Inferior parietal cortex (tissue), 1 donor: ENCODE measurements at regions not wholly inside any gene's neighbourhood (a gene's known extent, or its start where the extent isn't known, plus 50 kb on each side); places are given as distances from the start of the nearest gene placed in this dataset.
"Not testable (repeated sequence)": the region's sequence is repeated elsewhere in the genome, so short reads cannot be mapped to it uniquely, and the experiment has no call there.

Experiments
- DNase-seq: peaks from one replicate; pipeline ENCODE4 v3.0.0-alpha.2; 2016; ENCODE audit errors: extremely low spot score

DNA sequence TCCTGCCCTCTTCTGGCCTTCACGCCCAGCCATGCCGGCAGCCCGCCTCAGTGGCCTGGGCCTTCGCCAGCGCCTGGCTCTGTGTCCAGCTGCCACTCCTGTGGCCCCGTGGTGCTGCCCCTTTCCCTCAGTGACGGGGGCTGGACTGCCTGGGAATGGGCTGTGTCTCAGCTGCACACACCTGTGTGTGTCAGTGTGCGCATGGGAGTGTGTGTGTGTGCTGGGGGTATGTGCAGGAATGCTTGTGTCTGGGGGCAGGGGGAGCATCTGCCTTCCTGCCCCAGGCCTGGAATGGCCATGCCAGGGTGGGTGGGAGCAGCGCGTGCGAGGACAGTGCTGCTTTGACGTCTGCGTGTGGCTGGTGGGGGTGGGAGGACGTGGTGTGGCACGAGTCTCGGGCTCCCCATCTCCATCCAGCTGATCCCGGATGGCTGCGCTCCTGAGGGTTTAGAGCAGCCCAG is 224.9 kb downstream of the TMEM121 start:
- not testable (repeated sequence) for DNase-seq

DNA sequence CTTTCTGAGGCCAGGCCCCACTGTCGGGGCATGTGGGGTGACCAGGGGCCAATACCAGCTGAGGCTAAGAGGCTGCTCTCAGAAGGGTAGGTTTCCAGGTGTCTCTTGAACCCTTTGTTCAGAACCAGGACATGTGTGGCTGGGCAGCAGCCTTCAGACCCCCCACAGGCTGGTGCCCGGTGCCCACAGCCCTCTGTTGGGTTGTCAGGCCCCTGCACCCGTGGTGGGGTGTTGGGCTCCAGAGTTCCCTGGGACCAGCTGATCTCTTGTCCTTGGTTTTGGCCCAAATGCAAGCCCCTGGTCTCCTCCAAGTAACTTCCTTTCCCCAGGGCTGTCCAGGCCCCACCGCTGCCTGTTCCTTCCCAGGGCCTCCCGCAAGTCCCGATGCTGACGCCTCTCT is 226.0 kb downstream of the TMEM121 start:
- not testable (repeated sequence) for DNase-seq

DNA sequence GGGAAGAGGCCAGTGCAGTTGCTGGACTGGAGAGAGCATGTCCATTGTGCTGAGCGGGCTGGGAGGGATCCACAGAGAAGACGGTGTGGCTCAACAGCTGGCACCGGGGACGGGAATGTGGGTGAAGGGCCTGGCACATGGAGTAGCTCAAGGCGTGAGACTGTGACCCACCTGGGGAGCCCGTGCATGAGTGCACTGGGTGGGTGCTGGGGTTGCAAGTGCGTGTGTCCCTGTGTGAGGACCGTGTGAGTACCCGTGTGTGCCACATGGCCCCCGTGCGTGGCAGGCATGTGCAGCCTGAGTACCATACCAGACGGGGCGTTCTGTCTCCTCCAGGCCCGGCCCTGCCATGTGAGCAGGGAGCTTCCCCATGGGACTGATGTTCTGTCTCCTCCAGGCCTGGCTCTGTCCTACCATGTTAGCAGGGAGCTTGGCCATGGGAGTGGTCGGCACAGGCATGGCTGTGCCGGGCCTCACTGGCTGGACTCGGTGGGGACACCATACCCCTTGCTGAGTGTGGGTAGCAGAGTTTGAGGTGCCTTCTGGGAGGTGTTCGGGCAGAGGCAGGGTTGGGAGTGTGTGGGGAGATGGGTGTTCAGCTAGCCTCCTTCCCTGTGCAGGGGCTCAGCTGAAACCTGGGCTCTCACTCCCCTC is 234.4 kb downstream of the TMEM121 start:
- no peak for DNase-seq

DNA sequence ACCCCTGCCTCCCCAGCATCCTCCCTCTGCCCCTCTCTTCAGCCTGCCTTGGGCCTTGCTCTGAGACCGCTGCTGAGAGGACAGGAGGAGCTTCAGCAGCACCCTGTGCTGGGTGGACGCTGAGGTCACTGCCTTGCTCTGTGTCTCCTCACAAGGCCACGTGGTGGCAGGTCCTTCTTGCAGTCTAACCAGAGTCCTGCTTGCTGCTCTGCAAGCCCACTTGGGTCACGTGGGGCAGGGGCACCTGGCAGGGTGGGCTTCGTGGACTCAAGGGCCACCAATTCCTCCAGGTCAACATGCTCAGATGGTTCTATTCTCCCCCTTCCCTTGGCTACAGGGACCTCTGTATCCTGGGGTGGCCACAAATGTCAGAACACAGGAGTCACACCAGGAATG is 235.0 kb downstream of the TMEM121 start:
- DNase-seq, result not testable (repeated sequence)

DNA sequence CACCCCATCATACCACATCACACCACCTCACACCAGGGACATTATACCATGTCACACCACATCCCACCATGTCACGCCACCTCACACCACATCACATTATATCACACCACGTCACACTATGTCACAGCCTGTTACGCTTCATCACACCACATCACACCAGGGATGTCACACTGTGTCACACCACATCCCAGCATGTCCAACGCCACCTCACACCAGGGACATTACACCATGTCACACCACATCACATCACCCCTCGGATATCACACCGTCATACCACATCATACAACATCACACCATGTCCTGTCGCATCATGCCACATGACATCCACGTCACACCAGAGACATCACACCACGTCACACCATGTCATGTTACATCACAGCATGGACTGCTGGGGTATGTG is 235.5 kb downstream of the TMEM121 start:
- no peak for DNase-seq

DNA sequence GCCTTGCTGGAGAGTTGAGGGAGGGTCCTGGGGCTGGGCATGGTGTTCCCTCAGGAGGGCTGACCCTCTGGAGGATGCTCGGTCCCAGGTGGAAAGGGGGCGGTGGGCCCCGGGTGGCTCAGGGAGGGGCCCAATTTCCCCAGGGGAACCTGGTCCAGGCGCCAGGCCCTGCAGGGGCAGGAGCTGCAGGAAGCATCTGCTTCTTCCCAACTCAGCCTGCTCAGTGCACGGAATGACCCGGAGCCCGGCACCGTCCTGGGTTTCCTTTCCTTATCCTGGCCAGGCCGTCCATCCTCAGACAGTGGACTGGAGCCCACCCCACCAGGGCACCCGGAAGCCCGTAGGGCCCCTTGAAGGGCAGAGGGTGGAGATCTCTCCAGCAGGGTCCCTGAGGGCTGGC is 235.9 kb downstream of the TMEM121 start:
- DNase-seq, result not testable (repeated sequence)

DNA sequence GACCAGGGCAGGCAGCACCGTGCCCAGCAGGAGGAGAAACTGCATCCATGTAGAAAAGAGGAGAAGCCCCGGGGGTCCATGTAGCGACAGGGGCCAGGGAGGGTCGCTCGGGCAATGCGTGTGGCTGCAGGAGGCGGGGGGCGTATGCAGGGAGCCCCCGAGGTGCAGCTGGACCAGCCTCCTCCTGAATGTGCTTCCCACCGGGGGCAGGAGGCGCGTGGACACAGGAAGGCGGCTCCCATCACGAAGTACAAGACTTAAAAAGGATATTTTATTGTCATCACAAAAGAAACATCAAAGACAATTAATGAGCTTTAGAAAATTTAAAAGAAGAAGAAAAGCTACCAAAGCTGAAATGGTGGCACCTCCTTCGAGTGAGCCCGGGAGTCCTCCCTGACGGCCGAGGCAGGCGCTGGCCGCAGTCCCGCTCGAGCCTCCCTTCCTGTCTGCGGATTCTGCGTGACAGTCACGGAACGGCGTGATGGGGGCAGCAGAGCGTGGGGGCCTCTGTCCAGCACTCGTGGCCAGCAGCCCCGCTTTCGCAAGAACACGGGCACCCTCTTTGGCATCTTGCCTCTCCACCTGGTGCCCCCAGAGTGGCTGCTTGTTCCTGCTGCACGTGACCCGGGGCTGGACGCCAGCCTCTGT is 238.0 kb downstream of the TMEM121 start:
- DNase-seq, result not testable (repeated sequence)

DNA sequence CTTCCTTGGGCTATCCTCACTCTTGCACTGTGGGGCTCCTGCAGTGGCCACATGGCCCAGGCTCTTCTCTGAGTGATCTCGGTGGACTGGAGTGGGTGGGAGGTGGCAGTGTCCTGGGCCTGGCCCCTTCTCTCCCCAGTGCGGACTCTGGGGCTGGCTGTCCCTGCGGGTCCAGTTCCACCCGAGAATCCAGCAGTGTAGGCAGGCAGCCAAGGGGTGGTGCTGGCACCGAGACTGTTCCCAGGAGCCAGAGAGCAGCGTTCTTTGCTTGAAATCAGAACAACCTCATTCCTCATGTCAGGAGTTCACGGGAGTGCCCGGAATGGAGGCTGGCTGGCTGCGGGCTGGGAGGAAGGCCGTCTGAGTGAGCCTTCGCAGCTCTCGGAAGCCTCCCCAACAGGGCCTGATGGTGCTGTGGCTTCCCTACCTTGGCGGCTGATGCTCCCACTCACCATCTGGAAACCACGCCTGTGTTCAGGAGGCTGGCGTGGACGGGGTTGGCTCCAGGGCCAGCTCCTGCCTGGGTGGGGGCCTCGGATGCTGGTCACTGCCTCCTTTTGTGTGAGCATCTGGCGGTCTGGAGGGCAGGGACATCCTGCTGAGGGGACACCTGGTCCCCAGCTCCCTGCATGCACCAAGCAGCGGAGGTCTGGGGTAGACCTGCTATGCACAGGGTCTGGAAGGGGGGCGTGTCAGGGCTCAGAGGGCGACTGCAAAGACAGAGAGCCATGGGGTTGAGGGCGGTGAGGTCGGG is 238.9 kb downstream of the TMEM121 start:
- not testable (repeated sequence) for DNase-seq

DNA sequence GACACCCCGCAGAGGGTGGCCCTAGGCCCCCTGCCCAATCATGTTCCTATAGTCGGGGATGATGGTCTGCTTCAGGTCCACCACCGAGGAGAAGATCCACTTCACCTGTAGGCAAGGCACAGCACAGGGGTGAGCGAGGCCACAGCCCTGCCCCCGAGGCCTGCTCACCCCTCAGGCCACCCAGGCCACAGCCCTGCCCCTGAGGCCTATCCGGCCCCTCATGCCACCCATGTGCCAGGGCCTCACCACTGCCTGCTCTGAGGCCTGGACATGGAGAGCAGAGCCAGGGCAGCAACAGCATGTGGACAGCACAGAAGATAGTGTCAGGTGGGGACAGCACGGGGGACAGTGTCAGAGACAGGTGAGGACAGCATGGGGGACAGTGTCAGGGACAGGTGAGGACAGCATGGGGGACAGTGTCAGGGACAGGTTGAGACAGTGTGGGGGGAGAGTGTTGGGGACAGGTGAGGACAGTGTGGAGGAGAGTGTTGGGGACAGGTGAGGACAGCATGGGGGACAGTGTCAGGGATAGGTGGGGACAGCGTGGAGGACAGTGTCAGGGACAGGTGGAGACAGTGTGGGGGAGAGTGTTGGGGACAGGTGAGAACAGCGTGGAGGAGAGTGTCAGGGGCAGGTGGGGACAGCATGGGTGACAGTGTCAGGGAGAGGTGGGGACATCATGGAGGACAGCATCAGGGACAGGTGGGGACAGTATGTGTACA is 239.7 kb downstream of the TMEM121 start:
- DNase-seq, result no peak

DNA sequence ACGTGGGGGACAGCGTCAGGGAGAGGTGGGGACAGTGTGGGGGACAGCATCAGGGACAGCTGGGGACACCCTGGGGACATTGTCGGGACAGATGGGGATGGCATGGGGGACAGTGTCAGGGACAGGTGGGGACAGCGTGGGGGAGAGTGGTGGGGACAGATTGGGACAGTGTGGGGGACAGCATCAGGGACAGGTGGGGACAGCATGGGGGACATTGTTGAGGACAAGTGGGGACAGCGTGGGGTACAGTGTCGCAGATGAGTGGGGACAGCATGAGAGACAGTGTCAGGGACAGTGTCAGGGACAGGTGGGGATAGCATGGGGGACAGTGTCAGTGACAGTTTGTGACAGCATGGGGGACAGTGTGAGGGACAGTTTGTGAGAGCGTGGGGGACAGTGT is 240.9 kb downstream of the TMEM121 start:
- DNase-seq, result no peak

DNA sequence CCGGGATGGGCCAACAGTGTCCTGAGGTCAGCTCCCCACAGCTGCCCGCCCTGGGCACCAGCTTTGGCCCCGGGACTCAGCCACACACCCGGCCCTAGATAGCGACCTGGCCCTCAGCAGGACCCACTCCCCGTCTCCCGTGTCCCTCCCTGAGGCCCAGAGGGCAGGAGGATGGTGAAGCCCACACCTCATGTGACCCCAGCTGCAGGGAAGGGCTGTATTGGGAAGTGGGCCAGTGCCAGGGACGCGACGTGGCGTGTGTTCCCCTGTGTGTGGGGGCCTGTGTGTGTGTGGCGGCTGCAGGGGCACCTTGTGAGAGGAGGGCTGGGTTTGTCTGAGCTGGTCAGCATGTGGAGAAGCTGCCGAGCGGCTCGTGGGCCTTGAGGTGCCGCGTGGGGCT is 241.7 kb downstream of the TMEM121 start:
- DNase-seq, result not testable (repeated sequence)

DNA sequence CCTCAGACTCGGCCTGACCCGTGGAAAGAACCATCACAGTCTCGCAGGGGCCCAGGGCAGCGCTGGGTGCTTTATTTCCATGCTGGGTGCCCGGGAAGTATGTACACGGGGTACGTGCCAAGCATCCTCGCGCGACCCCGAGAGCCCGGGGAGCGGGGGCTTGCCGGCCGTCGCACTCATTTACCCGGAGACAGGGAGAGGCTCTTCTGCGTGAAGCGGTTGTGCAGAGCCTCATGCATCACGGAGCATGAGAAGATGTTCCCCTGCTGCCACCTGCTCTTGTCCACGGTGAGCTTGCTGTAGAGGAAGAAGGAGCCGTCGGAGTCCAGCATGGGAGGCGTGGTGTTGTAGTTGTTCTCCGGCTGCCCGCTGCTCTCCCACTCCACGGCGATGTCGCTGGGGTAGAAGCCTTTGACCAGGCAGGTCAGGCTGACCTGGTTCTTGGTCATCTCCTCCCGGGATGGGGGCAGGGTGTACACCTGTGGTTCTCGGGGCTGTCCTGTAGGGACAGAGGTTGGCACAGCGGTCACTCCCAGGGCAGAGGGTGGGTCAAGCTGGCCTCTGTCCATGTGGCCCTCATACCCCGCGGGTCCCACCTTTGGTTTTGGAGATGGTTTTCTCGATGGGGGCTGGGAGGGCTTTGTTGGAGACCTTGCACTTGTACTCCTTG is 242.8 kb downstream of the TMEM121 start:
- not testable (repeated sequence) for DNase-seq

DNA sequence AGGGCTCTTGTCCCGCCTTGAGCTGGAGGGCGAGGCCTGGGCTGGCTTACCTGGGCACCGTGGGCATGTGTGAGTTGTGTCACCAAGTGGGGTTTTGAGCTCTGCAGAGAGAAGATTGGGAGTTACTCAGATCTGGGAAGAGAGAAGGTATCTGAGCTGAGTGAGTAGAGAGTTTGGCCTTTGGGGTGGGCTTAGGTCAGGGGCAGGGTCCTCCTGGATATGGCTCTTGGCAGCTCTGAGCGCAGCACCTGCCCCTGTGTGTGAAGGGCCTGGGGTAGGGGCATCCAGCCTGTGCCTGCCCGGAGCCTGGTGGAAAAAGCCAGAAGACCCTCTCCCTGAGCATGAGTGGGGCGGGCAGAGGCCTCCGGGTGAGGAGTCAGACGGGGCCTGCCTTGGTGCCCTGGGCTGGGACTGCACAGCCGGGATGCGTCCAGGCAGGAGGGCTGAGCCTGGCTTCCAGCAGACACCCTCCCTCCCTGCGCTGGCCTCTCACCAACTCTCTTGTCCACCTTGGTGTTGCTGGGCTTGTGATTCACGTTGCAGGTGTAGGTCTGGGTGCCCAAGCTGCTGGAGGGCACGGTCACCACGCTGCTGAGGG is 244.3 kb downstream of the TMEM121 start:
- not testable (repeated sequence) for DNase-seq

DNA sequence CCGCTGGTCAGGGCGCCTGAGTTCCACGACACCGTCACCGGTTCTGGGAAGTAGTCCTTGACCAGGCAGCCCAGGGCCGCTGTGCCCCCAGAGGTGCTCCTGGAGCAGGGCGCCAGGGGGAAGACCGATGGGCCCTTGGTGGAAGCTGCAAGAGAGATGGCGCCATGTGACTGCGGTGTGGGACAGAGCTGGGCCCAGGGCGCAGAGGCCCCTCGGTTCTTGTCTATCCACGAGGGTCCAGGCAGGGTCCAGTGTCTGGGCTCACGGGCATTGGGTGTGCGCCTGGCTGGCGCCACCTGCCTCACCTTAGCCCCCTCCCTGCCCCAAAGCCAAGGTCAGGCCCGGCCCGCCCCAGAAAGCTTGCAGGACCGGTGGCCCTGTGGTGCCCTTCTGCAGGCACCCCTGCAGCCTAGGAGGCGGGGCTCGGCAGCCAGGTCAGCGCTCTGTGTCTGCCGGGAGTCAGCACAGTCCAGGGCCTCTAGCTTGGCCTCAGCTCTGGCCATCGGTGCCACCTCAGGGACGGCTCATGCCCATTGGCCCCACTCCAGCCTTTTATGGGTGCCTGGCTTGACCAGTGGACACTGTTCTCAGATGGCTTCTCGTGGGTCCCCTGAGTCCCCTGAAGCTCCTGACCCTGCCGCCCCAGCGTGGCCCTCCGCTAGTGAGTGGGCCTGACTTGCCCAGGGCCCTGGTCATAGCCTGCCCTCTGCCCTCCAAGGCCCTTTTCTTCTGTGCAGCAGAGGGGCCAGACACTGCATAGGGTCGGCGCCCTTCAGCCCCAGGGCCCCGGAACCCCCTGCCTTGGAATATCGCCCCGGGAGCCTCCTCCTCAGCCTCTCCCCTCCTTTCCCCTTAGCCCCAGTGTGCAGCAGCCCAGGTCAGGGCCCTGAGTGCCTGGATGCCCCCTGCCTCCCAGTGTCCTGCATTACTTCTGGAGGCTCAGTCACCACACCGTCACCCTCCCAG is 245.2 kb downstream of the TMEM121 start:
- DNase-seq, result not testable (repeated sequence)

DNA sequence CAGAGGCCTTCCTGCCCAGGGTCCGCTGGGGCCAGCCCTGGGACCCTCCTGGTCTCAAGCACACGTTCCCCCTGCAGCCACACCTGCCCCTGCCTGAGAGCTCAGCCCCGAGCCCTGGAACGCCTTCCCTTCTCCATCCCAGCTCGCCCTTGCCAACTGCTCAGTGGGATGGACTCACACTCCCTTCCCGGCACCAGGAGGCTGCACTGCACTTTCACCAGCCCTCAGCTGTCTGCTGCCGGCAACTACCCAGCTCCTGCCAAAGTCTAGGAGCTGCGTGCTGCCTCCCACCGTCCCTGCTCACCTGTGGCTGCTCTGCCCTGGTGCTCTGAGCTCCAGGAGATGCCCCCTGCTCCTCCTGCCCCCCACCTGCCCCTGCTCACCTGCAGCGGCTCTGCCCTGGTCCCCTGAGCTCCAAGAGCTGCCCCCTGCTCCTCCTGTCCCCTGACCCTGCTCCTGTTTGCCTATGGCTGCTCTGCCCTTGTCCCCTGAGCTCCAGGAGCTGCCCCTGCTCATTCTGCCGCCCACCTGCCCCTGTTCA is 246.4 kb downstream of the TMEM121 start:
- DNase-seq, result not testable (repeated sequence)

DNA sequence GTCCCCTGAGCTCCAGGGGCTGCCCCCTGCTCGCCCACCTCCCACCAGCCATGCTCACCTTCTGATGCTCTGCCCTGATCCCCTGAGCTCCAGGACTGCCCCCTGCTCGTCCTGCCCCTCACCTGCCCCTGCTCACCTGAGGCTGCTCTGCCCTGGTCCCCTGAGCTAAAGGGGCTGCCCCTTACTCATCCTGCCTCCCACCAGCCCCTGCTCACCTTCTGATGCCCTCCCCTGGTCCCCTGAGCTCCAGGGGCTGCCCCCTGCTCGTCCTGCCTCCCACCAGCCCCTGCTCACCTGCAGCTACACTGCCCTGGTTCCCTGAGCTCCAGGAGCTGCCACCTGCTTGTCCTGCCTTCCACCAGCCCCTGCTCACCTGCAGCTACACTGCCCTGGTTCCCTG is 247.2 kb downstream of the TMEM121 start:
- no peak for DNase-seq

DNA sequence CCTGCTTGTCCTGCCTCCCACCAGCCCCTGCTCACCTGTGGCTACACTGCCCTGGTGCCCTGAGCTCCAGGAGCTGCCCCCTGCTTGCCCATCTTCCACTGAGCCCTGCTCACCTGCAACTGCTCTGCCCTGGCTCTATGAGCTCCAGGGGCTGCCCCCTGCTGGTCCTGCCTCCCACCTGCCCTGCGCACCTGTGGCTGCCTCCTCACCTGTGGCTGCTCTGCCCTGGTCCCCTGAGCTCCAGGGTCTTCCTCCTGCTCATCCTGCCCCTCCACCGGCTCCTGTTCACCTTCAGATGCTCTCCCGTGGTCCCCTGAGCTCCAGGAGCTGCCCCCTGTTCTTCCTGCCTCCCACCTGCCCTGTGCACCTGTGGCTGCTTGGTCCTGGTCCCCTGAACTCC is 247.6 kb downstream of the TMEM121 start:
- DNase-seq, result no peak

DNA sequence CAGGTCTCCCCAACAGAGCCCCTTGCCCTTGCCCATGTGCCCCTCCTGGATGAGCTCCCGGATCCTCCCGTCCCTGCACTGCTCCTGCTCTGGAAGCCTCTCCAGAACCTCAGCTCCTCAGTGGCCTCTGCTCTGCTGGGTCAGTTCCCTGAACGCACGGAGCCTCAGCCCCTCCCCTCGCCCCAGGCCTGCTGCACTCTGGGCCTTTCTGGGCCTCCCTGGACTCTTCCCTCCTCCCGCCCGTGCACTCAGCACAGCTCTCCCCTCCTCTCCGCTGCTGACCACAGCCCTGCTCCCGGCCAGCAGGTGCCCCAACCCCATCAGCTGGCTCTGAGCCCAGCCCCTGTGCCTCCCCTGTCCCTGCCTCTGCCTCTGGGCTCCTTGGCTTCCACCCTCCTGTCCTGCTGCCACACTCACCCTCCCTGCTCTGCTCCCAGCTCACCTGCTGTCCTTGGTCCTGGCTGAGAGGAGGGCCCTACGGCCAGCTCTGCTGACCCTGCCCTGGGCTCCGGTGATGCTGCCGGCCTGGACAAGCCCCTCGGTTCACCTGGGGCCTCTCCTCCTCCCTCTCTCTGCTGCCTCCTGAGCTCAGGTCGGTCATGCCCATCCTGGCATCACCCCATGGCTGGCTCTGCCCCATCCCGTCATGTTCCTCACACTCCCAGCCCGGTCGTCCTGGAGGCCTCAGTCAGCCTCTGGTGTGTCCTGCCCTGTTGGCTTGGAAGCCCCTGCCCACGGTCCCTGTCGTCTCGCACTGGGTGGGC is 248.4 kb downstream of the TMEM121 start:
- not testable (repeated sequence) for DNase-seq
